ENCODE measurements at regions not wholly inside any gene's neighbourhood (a gene's known extent, or its start where the extent isn't known, plus 50 kb on each side); places are given as distances from the start of the nearest gene placed in this dataset.

GRCh38 chr17:74076446-74076845 lies 127.0 kb upstream of the RPL38 start:
- no peak for TF ChIP-seq POLR2A (IDR thresholded peaks at IDR 0.05; ENCODE audit: low read depth, low read length)
- TF ChIP-seq POLR2AphosphoS5 (IDR thresholded peaks at IDR 0.05; ENCODE audit: low read depth, low read length), result no peak
- no peak for TF ChIP-seq TAF1 (IDR thresholded peaks at IDR 0.05; ENCODE audit: low read depth, low read length)
- no peak for TF ChIP-seq SPI1 (IDR thresholded peaks at IDR 0.05; ENCODE audit: low read depth, low read length)
- TF ChIP-seq POU2F2 (IDR thresholded peaks at IDR 0.05; ENCODE audit: low read depth, low read length), result no peak

Measured in GM12891 (cell line).